ENCODE measurements at regions not wholly inside any gene's neighbourhood (a gene's known extent, or its start where the extent isn't known, plus 50 kb on each side); places are given as distances from the start of the nearest gene placed in this dataset.

DNA sequence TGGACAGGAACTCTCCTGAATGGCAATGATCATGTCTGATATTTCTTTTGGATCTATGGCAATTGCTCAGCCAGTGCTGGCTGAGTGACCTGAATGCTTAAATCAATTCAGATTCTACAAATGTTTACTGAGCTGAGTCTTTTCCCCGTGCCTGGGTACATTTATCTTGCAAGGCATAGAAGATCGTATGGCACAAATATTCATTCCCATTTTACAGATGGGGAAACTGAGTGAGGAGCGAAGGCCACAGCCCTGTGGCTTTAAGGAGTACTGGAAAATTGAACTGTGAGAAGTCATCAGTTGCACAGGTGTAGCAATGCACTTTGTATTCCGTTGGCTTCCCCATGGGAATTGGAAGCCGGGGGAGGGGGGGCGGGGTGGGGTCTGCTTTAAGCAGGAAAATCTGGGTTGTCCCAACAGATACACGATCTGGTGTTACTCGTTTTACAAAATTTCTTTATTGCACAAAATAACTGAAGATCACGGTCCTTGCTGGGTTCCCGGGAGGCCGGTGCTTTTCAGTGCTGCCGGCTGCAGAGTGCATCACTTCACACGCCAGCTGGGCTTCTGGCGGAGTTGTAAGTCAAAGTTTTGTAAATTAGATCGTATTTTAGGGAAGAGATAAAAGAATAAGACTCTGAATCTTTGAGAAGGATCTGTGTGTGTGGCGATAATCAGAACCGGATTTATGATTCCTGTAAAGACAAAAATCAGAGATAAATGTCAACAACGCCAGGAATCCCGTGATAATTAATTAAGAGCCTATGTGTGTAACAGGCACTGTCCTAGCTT lies 75.0 kb upstream of the MAP1LC3B2 start:
- Mint-ChIP-seq H3K4me3 (no peak overlapping the region), H3K4me1 (ENCODE audit: low read depth in 2 of 2) (no peaks in the 10 kb centered on the region), H3K27ac (no peak overlapping the region), H3K27me3 (peaks cover 10 to 17% of the 10 kb centered on the region in 2 donors), H3K9me3 (peaks cover 4% of the 10 kb centered on the region), H3K36me3 (no peaks in the 10 kb centered on the region)
- DNase-seq (ENCODE audit: low spot score): no peak
- ATAC-seq: no peak

DNA sequence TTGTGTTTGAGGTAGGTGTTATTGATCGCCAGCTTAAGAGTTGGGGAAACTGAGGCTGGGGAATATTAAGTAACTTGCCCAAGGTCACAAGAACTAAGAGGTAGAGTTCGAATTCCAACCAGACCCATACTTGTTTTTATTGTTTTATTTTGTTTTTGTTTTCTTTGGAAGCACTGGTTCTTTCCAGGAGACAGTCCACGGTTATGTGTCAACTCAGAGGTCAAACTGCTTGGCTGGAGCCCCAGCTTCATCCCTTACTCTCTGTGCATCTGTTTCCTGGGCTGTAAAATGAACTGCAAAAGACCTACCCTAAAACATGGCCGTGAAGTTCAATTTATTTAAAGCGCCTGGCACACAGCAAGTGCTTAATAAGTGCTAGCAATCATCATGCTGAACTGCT lies 74.4 kb upstream of the MAP1LC3B2 start:
- Mint-ChIP-seq H3K4me3 (no peak overlapping the region), H3K27ac (no peak overlapping the region), H3K9me3 (peaks cover 4% of the 10 kb centered on the region), H3K36me3 (no peaks in the 10 kb centered on the region), H3K27me3 (peaks cover 9 to 17% of the 10 kb centered on the region in 2 donors), H3K4me1 (ENCODE audit: low read depth in 2 of 2) (no peaks in the 10 kb centered on the region)
- DNase-seq (ENCODE audit: low spot score): no peak
- no peak for ATAC-seq

- Mint-ChIP-seq H3K4me1 (ENCODE audit: low read depth in 2 of 2) (peaks cover 0 to 2% of the 10 kb centered on the region in 2 donors), H3K27me3 (peaks cover 3% of the 10 kb centered on the region in 2 donors)
Measured at GRCh38 chr12:116489116-116489515, 70.1 kb upstream of the MAP1LC3B2 start.

GRCh38 chr12:116490471-116490870 lies 68.7 kb upstream of the MAP1LC3B2 start:
- Mint-ChIP-seq H3K9me3 (peaks cover 4% of the 10 kb centered on the region), H3K4me1 (ENCODE audit: low read depth in 2 of 2) (peaks cover 0 to 2% of the 10 kb centered on the region in 2 donors), H3K27ac (no peak overlapping the region), H3K36me3 (no peaks in the 10 kb centered on the region), H3K27me3 (peaks cover 0 to 3% of the 10 kb centered on the region in 2 donors), H3K4me3 (no peak overlapping the region)
- ATAC-seq (no peak), DNase-seq (ENCODE audit: low spot score) (no peak)

More at GRCh38 chr12:116489116-116489515, 70.1 kb upstream of the MAP1LC3B2 start:
- Mint-ChIP-seq H3K9me3 (peaks cover 4% of the 10 kb centered on the region), H3K4me3 (no peak overlapping the region), H3K27ac (no peak overlapping the region), H3K36me3 (no peaks in the 10 kb centered on the region)
- ATAC-seq (no peak), DNase-seq (ENCODE audit: low spot score) (no peak)

GRCh38 chr12:116492703-116493324 lies 66.4 kb upstream of the MAP1LC3B2 start:
- Mint-ChIP-seq H3K27me3 (no peaks in the 10 kb centered on the region), H3K4me1 (ENCODE audit: low read depth in 2 of 2) (peaks cover 0 to 2% of the 10 kb centered on the region in 2 donors), H3K9me3 (peaks cover 4% of the 10 kb centered on the region), H3K4me3 (no peak overlapping the region), H3K27ac (no peak overlapping the region), H3K36me3 (no peaks in the 10 kb centered on the region)
- DNase-seq (ENCODE audit: low spot score) (no peak), ATAC-seq (no peak)

DNA sequence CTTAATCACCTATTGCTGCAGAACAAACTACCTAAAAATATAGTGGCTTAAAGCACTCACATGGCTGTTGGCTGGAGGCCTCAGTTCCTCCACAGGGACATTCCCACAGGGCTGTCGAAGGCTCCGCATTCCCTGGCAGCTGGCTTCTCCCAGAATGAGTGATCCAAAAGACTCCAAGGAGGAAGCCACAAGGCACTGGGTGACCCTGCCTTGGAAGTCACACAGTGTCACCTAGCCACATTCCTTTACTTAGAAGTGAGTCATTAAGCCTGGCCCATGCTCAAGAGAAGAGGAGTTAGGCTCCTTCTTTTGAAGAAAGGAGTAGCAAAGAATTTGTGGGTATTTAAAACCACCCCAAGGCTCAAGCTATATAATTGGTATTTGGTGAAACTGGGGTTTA lies 63.9 kb upstream of the MAP1LC3B2 start:
- H3K36me3 Mint-ChIP-seq: no peaks in the 10 kb centered on the region
- ATAC-seq: no peak
- H3K27ac Mint-ChIP-seq: no peak overlapping the region
- no peaks in the 10 kb centered on the region for H3K9me3 Mint-ChIP-seq
- DNase-seq (ENCODE audit: low spot score): no peak
- H3K27me3 Mint-ChIP-seq: no peaks in the 10 kb centered on the region
- peaks cover 0 to 2% of the 10 kb centered on the region in 2 donors for H3K4me1 Mint-ChIP-seq (ENCODE audit: low read depth in 2 of 2)
- no peak overlapping the region for H3K4me3 Mint-ChIP-seq

DNA sequence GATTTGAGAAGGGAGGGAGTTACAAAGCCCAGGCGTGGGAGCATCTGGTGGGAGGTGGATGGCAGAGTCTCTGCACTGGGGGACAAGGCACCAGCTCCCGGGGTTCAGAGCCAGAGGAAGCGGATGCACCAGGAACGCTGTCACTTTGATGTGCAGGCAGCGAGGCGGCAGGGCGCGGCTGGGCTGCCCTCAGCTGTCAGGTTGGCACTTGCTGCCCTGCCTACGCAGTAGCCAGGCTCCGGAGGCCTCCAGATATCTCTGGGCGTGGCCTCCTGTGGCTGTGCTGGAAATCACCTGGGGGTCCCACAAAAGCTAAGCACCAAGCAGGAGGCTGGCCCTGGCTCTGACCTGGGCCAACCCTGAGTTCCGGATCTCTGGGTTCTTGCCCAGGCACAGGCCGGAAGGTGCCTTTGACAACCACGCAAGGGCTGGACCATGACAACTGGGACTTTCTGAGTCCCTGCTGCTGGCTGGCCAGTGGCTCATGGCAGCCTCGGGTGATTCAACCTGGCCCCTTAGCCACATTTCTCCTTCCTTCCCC lies 62.1 kb upstream of the MAP1LC3B2 start:
- ATAC-seq: no peak
- Mint-ChIP-seq H3K36me3 (no peaks in the 10 kb centered on the region), H3K27ac (no peak overlapping the region), H3K4me1 (ENCODE audit: low read depth in 2 of 2) (peaks cover 0 to 2% of the 10 kb centered on the region in 2 donors), H3K4me3 (no peak overlapping the region), H3K9me3 (no peaks in the 10 kb centered on the region), H3K27me3 (no peaks in the 10 kb centered on the region)
- no peak for DNase-seq (ENCODE audit: low spot score)

GRCh38 chr12:116498471-116498870 lies 60.7 kb upstream of the MAP1LC3B2 start:
- ATAC-seq (no peak), DNase-seq (ENCODE audit: low spot score) (no peak)
- Mint-ChIP-seq H3K27me3 (peaks cover 0 to 6% of the 10 kb centered on the region in 2 donors), H3K27ac (no peak overlapping the region), H3K36me3 (no peaks in the 10 kb centered on the region), H3K4me3 (no peak overlapping the region), H3K4me1 (ENCODE audit: low read depth in 2 of 2) (peaks cover 0 to 2% of the 10 kb centered on the region in 2 donors), H3K9me3 (no peaks in the 10 kb centered on the region)

DNA sequence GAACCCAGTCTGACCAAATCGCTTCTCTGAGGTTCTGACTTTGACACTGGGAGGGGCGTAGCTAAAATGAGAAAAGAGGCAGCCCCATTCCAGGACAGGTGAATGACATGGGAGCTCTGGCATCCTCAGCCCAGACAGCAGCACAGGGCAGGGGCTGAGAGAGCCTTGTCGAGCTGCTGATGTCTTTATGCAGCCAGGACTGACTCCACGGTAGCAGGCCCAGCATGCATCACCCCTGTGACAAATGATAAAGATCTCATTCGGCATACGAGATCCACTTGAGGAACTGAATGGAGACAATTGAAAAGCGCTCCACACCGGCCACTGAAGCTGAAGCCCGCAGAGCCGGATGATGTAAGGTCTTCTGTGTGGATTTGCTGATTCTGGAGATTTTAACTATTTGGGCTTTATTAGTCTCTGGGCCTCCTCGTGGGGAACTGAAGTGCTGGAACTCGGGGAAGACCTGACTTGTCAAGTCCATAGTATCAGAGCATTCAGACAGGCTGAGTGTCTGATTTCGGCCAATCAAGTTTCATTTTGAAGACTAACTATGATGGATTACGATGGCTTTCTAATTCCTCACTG lies 56.9 kb upstream of the MAP1LC3B2 start:
- no peaks in the 10 kb centered on the region for H3K9me3 Mint-ChIP-seq
- peaks cover 5 to 6% of the 10 kb centered on the region in 2 donors for H3K27me3 Mint-ChIP-seq
- H3K4me1 Mint-ChIP-seq (ENCODE audit: low read depth in 2 of 2): no peaks in the 10 kb centered on the region
- no peak overlapping the region for H3K4me3 Mint-ChIP-seq
- no peak for DNase-seq (ENCODE audit: low spot score)
- no peak for ATAC-seq
- H3K27ac Mint-ChIP-seq: no peak overlapping the region
- H3K36me3 Mint-ChIP-seq: no peaks in the 10 kb centered on the region

DNA sequence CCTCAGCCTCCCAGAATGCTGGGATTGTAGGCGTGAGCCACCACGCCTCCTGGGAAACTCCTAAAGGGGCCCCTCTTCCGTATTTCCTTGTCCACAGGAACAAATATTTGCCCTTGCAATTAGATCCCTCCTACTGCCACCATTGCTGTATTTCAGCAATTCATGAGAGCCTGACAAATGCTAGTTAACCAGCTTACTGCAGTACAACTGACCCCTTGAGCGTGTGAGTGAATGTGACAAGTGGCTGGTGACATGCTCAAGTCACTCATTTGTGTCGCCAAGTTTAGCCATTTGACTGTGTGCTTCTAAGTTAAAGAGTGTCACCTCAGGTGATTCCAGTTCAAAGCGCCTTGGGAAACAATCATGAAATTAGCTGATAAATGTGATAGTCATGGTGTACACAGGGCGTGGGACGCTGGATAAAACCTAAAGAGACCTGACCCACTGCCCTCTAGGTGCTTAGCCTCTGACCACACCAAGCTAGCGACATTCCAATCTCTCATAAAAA lies 56.1 kb upstream of the MAP1LC3B2 start:
- Mint-ChIP-seq H3K9me3 (no peaks in the 10 kb centered on the region), H3K4me1 (ENCODE audit: low read depth in 2 of 2) (peaks cover 0 to 2% of the 10 kb centered on the region in 2 donors), H3K4me3 (no peak overlapping the region), H3K36me3 (no peaks in the 10 kb centered on the region), H3K27me3 (peaks cover 6 to 9% of the 10 kb centered on the region in 2 donors), H3K27ac (no peak overlapping the region)
- DNase-seq (ENCODE audit: low spot score) (no peak), ATAC-seq (no peak)

GRCh38 chr12:116504438-116504837 lies 54.7 kb upstream of the MAP1LC3B2 start:
- no peak for ATAC-seq
- no peak overlapping the region for H3K27ac Mint-ChIP-seq
- peaks cover 6 to 9% of the 10 kb centered on the region in 2 donors for H3K27me3 Mint-ChIP-seq
- H3K4me3 Mint-ChIP-seq: no peak overlapping the region
- no peak for DNase-seq (ENCODE audit: low spot score)
- no peaks in the 10 kb centered on the region for H3K36me3 Mint-ChIP-seq
- H3K9me3 Mint-ChIP-seq: no peaks in the 10 kb centered on the region
- H3K4me1 Mint-ChIP-seq (ENCODE audit: low read depth in 2 of 2): peaks cover 0 to 6% of the 10 kb centered on the region in 2 donors

GRCh38 chr12:116506697-116507064 lies 52.5 kb upstream of the MAP1LC3B2 start:
- peaks cover 6 to 13% of the 10 kb centered on the region in 2 donors for H3K27me3 Mint-ChIP-seq
- no peak overlapping the region for H3K27ac Mint-ChIP-seq
- no peaks in the 10 kb centered on the region for H3K36me3 Mint-ChIP-seq
- H3K9me3 Mint-ChIP-seq: no peaks in the 10 kb centered on the region
- DNase-seq (ENCODE audit: low spot score): no peak
- peaks cover 0 to 6% of the 10 kb centered on the region in 2 donors for H3K4me1 Mint-ChIP-seq (ENCODE audit: low read depth in 2 of 2)
- no peak for ATAC-seq
- no peak overlapping the region for H3K4me3 Mint-ChIP-seq

DNA sequence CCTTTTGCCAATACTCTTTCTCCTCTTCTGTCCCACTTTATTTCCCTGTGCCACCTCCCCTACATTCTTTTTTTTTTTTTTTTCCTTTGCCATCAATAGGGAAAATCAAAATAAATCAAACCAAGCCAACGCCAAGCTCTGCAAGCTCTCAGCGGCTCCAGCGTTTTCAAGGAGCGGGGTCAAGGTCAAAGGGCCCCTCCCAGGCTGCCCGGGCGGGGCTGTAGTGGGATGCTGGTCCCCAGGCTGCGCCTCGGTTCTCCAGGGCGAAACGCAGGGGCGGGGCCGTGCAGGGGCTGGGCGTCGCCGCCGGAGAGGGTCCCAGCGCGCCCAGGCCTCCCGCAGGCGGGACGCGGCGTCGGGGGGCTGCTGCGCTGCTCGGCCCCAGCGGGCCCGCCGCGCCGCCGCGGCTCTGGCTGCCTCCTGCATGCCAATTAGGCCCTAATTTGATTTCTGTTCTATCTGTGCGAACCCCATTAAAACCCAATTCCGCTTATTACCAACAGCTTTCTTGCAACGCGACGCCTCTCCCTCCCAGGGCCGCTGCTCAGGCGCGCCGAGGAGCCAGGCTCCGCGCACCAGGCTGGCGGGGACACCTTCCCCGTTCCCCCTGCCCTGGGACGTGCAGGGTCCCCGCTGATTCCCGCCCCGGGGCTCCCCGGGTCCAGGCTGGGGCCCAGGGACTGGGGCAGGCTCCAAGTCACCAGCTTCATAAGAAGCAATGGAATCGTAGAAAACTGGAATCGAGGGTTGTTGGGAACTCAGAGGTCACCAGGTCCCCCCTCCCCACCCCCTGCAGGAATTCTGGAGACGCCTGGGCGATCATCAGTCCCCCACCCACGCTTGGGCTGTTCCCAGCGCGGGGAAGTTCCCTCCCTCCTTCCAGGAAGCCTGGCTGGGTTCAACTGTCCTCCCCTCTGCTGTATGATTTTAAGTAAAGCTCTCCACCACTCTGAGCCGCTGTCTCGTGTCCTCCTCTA lies 50.7 kb upstream of the MAP1LC3B2 start:
- Mint-ChIP-seq H3K9me3 (no peaks in the 10 kb centered on the region), H3K27ac (no peak overlapping the region), H3K27me3 (peaks cover under 1 to 13% of the 10 kb centered on the region in 2 donors), H3K4me1 (ENCODE audit: low read depth in 2 of 2) (peaks cover 0 to 6% of the 10 kb centered on the region in 2 donors), H3K36me3 (no peaks in the 10 kb centered on the region), H3K4me3 (no peak overlapping the region)
- peak; percentile 61 to 65 for ATAC-seq
- no peak for DNase-seq (ENCODE audit: low spot score)
